ENCODE measurements at regions not wholly inside any gene's neighbourhood (a gene's known extent, or its start where the extent isn't known, plus 50 kb on each side); places are given as distances from the start of the nearest gene placed in this dataset.

- no peak overlapping the region for H3K4me2 ChIP-seq (ENCODE audit: low read length)
- no peaks in the 10 kb centered on the region for H3K27me3 ChIP-seq (ENCODE audit: insufficient read depth, low read length)
- TF ChIP-seq EZH2 (IDR thresholded peaks at IDR 0.05; ENCODE audit: borderline replicate concordance, low read length) (no peak), CTCF (IDR thresholded peaks at IDR 0.05; ENCODE audit: low read length) (no peak)
- no peaks in the 10 kb centered on the region for H3F3A ChIP-seq (ENCODE audit: insufficient read depth, low read length)
- H3K4me1 ChIP-seq (ENCODE audit: insufficient read depth, low read length, severe bottlenecking): no peaks in the 10 kb centered on the region
- H3K4me3 ChIP-seq (ENCODE audit: low read depth, low read length, poor library complexity, severe bottlenecking): no peak overlapping the region
- H3K27ac ChIP-seq (ENCODE audit: low read depth, low read length, poor library complexity, severe bottlenecking): no peak overlapping the region
- H3K79me2 ChIP-seq (ENCODE audit: insufficient read depth, low read length): no peaks in the 10 kb centered on the region
- no peaks in the 10 kb centered on the region for H4K20me1 ChIP-seq (ENCODE audit: insufficient read depth, low read length)
- H2AFZ ChIP-seq (ENCODE audit: low read length): no peak overlapping the region
- no peak overlapping the region for H3K9ac ChIP-seq (ENCODE audit: low read length)
- H3K36me3 ChIP-seq (ENCODE audit: insufficient read depth, low read length): no peaks in the 10 kb centered on the region
- H3K9me2 ChIP-seq (ENCODE audit: low read depth, low read length): no peaks in the 10 kb centered on the region
- no peaks in the 10 kb centered on the region for H3K9me3 ChIP-seq (ENCODE audit: low read length)
These were observed 497.1 kb upstream of the GJE1 start for GRCh38 chr6:141635621-141636020.

GRCh38 chr6:141634269-141634668 lies 498.5 kb upstream of the GJE1 start:
- Histone ChIP-seq H3K36me3 (ENCODE audit: insufficient read depth, low read length) (no peaks in the 10 kb centered on the region), H3F3A (ENCODE audit: insufficient read depth, low read length) (no peaks in the 10 kb centered on the region), H3K27ac (ENCODE audit: low read depth, low read length, poor library complexity, severe bottlenecking) (no peak overlapping the region), H3K9ac (ENCODE audit: low read length) (no peak overlapping the region), H3K27me3 (ENCODE audit: insufficient read depth, low read length) (no peaks in the 10 kb centered on the region), H3K9me2 (ENCODE audit: low read depth, low read length) (no peaks in the 10 kb centered on the region), H4K20me1 (ENCODE audit: insufficient read depth, low read length) (no peaks in the 10 kb centered on the region), H3K9me3 (ENCODE audit: low read length) (no peaks in the 10 kb centered on the region), H3K4me2 (ENCODE audit: low read length) (no peak overlapping the region), H3K4me1 (ENCODE audit: insufficient read depth, low read length, severe bottlenecking) (no peaks in the 10 kb centered on the region), H3K4me3 (ENCODE audit: low read depth, low read length, poor library complexity, severe bottlenecking) (no peak overlapping the region), H3K79me2 (ENCODE audit: insufficient read depth, low read length) (no peaks in the 10 kb centered on the region), H2AFZ (ENCODE audit: low read length) (no peak overlapping the region)
- TF ChIP-seq CTCF (IDR thresholded peaks at IDR 0.05; ENCODE audit: low read length): no peak
- TF ChIP-seq EZH2 (IDR thresholded peaks at IDR 0.05; ENCODE audit: borderline replicate concordance, low read length): no peak

- no peaks in the 10 kb centered on the region for H3K36me3 ChIP-seq (ENCODE audit: insufficient read depth, low read length)
- H3K27me3 ChIP-seq (ENCODE audit: insufficient read depth, low read length): no peaks in the 10 kb centered on the region
- H3K9me2 ChIP-seq (ENCODE audit: low read depth, low read length): no peaks in the 10 kb centered on the region
- TF ChIP-seq CTCF (IDR thresholded peaks at IDR 0.05; ENCODE audit: low read length) (no peak), EZH2 (IDR thresholded peaks at IDR 0.05; ENCODE audit: borderline replicate concordance, low read length) (no peak)
- H3K27ac ChIP-seq (ENCODE audit: low read depth, low read length, poor library complexity, severe bottlenecking): no peak overlapping the region
- H3K9me3 ChIP-seq (ENCODE audit: low read length): no peaks in the 10 kb centered on the region
- no peaks in the 10 kb centered on the region for H3K4me1 ChIP-seq (ENCODE audit: insufficient read depth, low read length, severe bottlenecking)
- no peaks in the 10 kb centered on the region for H4K20me1 ChIP-seq (ENCODE audit: insufficient read depth, low read length)
- no peak overlapping the region for H3K4me2 ChIP-seq (ENCODE audit: low read length)
- no peak overlapping the region for H3K9ac ChIP-seq (ENCODE audit: low read length)
- H2AFZ ChIP-seq (ENCODE audit: low read length): no peak overlapping the region
- no peak overlapping the region for H3K4me3 ChIP-seq (ENCODE audit: low read depth, low read length, poor library complexity, severe bottlenecking)
- no peaks in the 10 kb centered on the region for H3K79me2 ChIP-seq (ENCODE audit: insufficient read depth, low read length)
- H3F3A ChIP-seq (ENCODE audit: insufficient read depth, low read length): no peaks in the 10 kb centered on the region
These were observed 508.4 kb upstream of the GJE1 start for GRCh38 chr6:141624301-141624700.
